IMR-90 (cell line): ENCODE measurements at regions not wholly inside any gene's neighbourhood (a gene's known extent, or its start where the extent isn't known, plus 50 kb on each side); places are given as distances from the start of the nearest gene placed in this dataset.

ENCODE experiments used
- ATAC-seq: fragments of 200-7000 bp; cut with Tn5 transposase; 2 replicates; pipeline ENCODE4 v1.9.1; 2020; ENCODE audit warnings: low read depth, mild to moderate bottlenecking, moderate library complexity
- BruUV-seq: library from RNA; stranded (reverse); fragments of 400-500 nt; replicated peaks from 2 replicates; lab custom pipeline; 2021; lab: Mats Ljungman, UMichigan
- CTCF ChIA-PET: fragments of 300-600 bp; formaldehyde crosslinking; extraction: SDS; loops from one replicate; lab custom pipeline; 2021; ENCODE audit warnings: antibody characterized with exemption; lab: Yijun Ruan, JAX
- POLR2A ChIA-PET: fragments of 300-600 bp; sonication (Branson Sonifier 250); formaldehyde crosslinking; loops from one replicate; lab custom pipeline; 2022; ENCODE audit warnings: antibody characterized with exemption; ENCODE audit not compliant: unreplicated experiment; lab: Charles Lee
- DNase-seq: peaks from one replicate; pipeline ENCODE4 v3.0.0; 2013
- H2AFZ ChIP-seq: replicated peaks from 2 replicates; pipeline ENCODE3; 2013; ENCODE audit warnings: low read length, mild to moderate bottlenecking; ENCODE audit not compliant: poor library complexity
- H2AK5ac ChIP-seq: 2 replicates; pipeline ENCODE4 v1.6.1; 2013; ENCODE audit warnings: low read depth, low read length, inconsistent platforms
- H2AK9ac ChIP-seq: replicated peaks from 2 replicates; pipeline ENCODE3; 2013; ENCODE audit warnings: mild to moderate bottlenecking, low read depth, low read length, moderate library complexity; ENCODE audit not compliant: poor library complexity
- H2BK120ac ChIP-seq: 2 replicates; pipeline ENCODE4 v1.6.1; 2013; ENCODE audit warnings: low read depth, low read length, inconsistent platforms
- H2BK15ac ChIP-seq: 3 replicates; pipeline ENCODE4 v1.6.1; 2013; ENCODE audit warnings: low read depth, low read length, inconsistent platforms
- H2BK20ac ChIP-seq: 2 replicates; pipeline ENCODE4 v1.6.1; 2013; ENCODE audit warnings: low read depth, mild to moderate bottlenecking, inconsistent platforms, low read length, moderate library complexity
- H2BK5ac ChIP-seq: 2 replicates; pipeline ENCODE4 v1.6.1; 2013; ENCODE audit warnings: mild to moderate bottlenecking, low read depth, low read length, inconsistent platforms; ENCODE audit not compliant: poor library complexity, severe bottlenecking
- H3K14ac ChIP-seq: replicated peaks from 2 replicates; pipeline ENCODE4 v1.6.1; 2013; ENCODE audit warnings: low read depth, low read length, inconsistent platforms
- H3K18ac ChIP-seq: 2 replicates; pipeline ENCODE4 v1.6.1; 2013; ENCODE audit warnings: low read depth, low read length, control low read depth
- H3K23ac ChIP-seq: 2 replicates; pipeline ENCODE4 v1.6.1; 2013; ENCODE audit warnings: low read depth, low read length, inconsistent platforms
- H3K27ac ChIP-seq: 2 replicates; pipeline ENCODE4 v1.5.1; 2013; ENCODE audit warnings: mild to moderate bottlenecking, control low read depth, low read length; ENCODE audit not compliant: insufficient read depth
- H3K27me3 ChIP-seq: 2 replicates; pipeline ENCODE4 v1.6.1; 2013; ENCODE audit warnings: low read length; ENCODE audit not compliant: control insufficient read depth, insufficient read depth
- H3K36me3 ChIP-seq: 2 replicates; pipeline ENCODE4 v1.6.1; 2013; ENCODE audit warnings: low read length, mixed read lengths; ENCODE audit not compliant: control insufficient read depth, insufficient read depth
- H3K4ac ChIP-seq: 2 replicates; pipeline ENCODE4 v1.6.1; 2013; ENCODE audit warnings: low read depth, low read length, inconsistent platforms
- H3K4me1 ChIP-seq: 2 replicates; pipeline ENCODE4 v1.6.1; 2013; ENCODE audit warnings: low read length, mixed read lengths; ENCODE audit not compliant: control insufficient read depth, insufficient read depth
- H3K4me2 ChIP-seq: 2 replicates; pipeline ENCODE4 v1.6.1; 2013; ENCODE audit warnings: low read depth, mild to moderate bottlenecking, control low read depth, low read length, moderate library complexity
- H3K4me3 ChIP-seq: 2 replicates; pipeline ENCODE4 v1.5.1; 2013; ENCODE audit warnings: low read depth, mild to moderate bottlenecking, control low read depth, low read length, moderate library complexity; ENCODE audit not compliant: insufficient read depth
- H3K56ac ChIP-seq: 2 replicates; pipeline ENCODE4 v1.6.1; 2013; ENCODE audit warnings: low read length, inconsistent platforms; ENCODE audit not compliant: insufficient read depth; ENCODE audit errors: extremely low read depth
- H3K79me1 ChIP-seq, 2 experiments: 2 replicates each; pipeline ENCODE4 v1.6.1; 2013; ENCODE audit warnings: low read length in 2 of 2, inconsistent platforms in 1 of 2, low read depth in 1 of 2
- H3K9ac ChIP-seq: 2 replicates; pipeline ENCODE4 v1.6.1; 2013; ENCODE audit warnings: low read depth, low read length, control low read depth
- H3K9me1 ChIP-seq: 2 replicates; pipeline ENCODE4 v1.6.1; 2013; ENCODE audit warnings: low read length, inconsistent platforms; ENCODE audit not compliant: insufficient read depth
- H3K9me3 ChIP-seq: 2 replicates; pipeline ENCODE4 v1.6.1; 2013; ENCODE audit warnings: low read length; ENCODE audit not compliant: control insufficient read depth, insufficient read depth
- H4K20me1 ChIP-seq: 2 replicates; pipeline ENCODE4 v1.6.1; 2013; ENCODE audit warnings: low read length, inconsistent platforms; ENCODE audit not compliant: insufficient read depth
- H4K5ac ChIP-seq: 2 replicates; pipeline ENCODE4 v1.6.1; 2013; ENCODE audit warnings: mild to moderate bottlenecking, low read depth, low read length, control low read depth
- H4K8ac ChIP-seq, 2 experiments: 2 replicates each; pipeline ENCODE4 v1.6.1; 2013; ENCODE audit warnings: low read depth in 2 of 2, low read length in 2 of 2, control low read depth in 1 of 2, inconsistent platforms in 1 of 2
- H4K91ac ChIP-seq: 2 replicates; pipeline ENCODE4 v1.6.1; 2013; ENCODE audit warnings: low read depth, low read length, inconsistent platforms; ENCODE audit not compliant: insufficient read depth
- CHD1 ChIP-seq: IDR thresholded peaks from 2 replicates; pipeline ENCODE4 v1.6.1; 2012; ENCODE audit warnings: low read depth, low read length, improper control_type of control experiment
- FOS ChIP-seq: fragments of 150-350 bp; IDR thresholded peaks from 2 replicates; pipeline ENCODE4 v1.6.1; 2016; ENCODE audit warnings: low read depth, low read length
- MAFK ChIP-seq: IDR thresholded peaks from 2 replicates; pipeline ENCODE4 v1.6.1; 2012; ENCODE audit warnings: low read depth, low read length, improper control_type of control experiment
- MAZ ChIP-seq: IDR thresholded peaks from 2 replicates; pipeline ENCODE4 v1.6.1; 2012; ENCODE audit warnings: low read depth, mild to moderate bottlenecking, low read length, improper control_type of control experiment, moderate library complexity, borderline replicate concordance
- WGBS, 2 experiments: methylation state at CpG; one replicate each; pipeline versions ENCODE4 v1.1.5 to v1.1.7; 2013; ENCODE audit warnings: missing lambda C conversion rate in 2 of 2; ENCODE audit not compliant: insufficient read length in 1 of 2; ENCODE audit errors: extremely low coverage in 2 of 2; 5-methylcytosine and 5-hydroxymethylcytosine counted together
- dilution Hi-C: fragments of 300-500 bp; cut with HindIII; formaldehyde crosslinking; loops from one replicate; pipeline ENCODE4 v1.14.3; 2018; ENCODE audit warnings: low sequenced_read_pairs; ENCODE audit not compliant: unreplicated experiment
- in situ Hi-C: fragments of 300-500 bp; cut with MboI; formaldehyde crosslinking; loops from 3 replicates; pipeline ENCODE4 v1.14.3; 2019; ENCODE audit warnings: low sequenced_read_pairs, inconsistent platforms, mixed read lengths
- intact Hi-C: fragments of 100-400 bp; cut with micrococcal nuclease; formaldehyde crosslinking; loops from 2 replicates; pipeline ENCODE4 v1.10.0; 2022
- TF ChIP-seq, protein P1 (sequence below): fragments of 150-350 bp; IDR thresholded peaks from 2 replicates; pipeline ENCODE4 v1.6.1; 2017; ENCODE audit warnings: mild to moderate bottlenecking, antibody characterized with exemption, low read length, low read depth
- TF ChIP-seq, protein P2 (sequence below): fragments of 150-350 bp; IDR thresholded peaks from 2 replicates; pipeline ENCODE4 v1.6.1; 2016; ENCODE audit warnings: low read depth, mild to moderate bottlenecking, low read length, moderate library complexity, borderline replicate concordance
- TF ChIP-seq, protein P3 (sequence below): conservative IDR thresholded peaks from 2 replicates; pipeline ENCODE4 v1.5.1; 2012; ENCODE audit warnings: mild to moderate bottlenecking, low read depth, low read length, improper control_type of control experiment

DNA sequence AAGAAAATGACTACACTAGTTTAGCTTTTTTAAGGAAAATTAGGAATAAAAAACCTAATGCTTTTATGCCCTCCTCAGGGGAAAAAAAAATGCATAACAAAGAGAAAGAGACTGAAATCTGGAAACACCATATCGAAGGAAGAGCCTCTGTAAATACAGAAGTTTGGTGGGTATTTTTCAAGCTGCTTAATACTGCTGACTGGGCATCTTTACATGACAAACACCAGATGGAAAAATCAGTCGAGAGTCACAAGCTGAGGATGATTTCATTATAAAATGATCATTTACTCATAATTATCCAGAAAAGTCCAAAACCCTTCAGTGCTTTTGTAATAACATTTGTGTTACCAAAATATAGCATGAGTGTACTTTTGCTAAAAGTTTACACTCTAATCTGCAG is 1600.7 kb upstream of the ACVR2A start:
- H3K4me3 ChIP-seq, result no peak overlapping the region
- no peak overlapping the region for H2AK9ac ChIP-seq
- H2BK15ac ChIP-seq, result no peak overlapping the region
- no peak overlapping the region for H3K14ac ChIP-seq
- no peaks in the 10 kb centered on the region for H3K36me3 ChIP-seq
- H3K9me1 ChIP-seq, result peaks cover 5% of the 10 kb centered on the region
- dilution Hi-C loops, result no loop called here
- DNase-seq, result no peak
- no peaks in the 10 kb centered on the region for H3K27me3 ChIP-seq
- H3K4ac ChIP-seq, result no peak overlapping the region
- no peak for ATAC-seq
- H4K8ac ChIP-seq, result no peak overlapping the region
- TF ChIP-seq, protein P1, sequence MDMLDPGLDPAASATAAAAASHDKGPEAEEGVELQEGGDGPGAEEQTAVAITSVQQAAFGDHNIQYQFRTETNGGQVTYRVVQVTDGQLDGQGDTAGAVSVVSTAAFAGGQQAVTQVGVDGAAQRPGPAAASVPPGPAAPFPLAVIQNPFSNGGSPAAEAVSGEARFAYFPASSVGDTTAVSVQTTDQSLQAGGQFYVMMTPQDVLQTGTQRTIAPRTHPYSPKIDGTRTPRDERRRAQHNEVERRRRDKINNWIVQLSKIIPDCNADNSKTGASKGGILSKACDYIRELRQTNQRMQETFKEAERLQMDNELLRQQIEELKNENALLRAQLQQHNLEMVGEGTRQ, result no peak
- TF ChIP-seq FOS (no peak), MAFK (peak; percentile 96), CHD1 (no peak), MAZ (no peak)
- TF ChIP-seq, protein P2, sequence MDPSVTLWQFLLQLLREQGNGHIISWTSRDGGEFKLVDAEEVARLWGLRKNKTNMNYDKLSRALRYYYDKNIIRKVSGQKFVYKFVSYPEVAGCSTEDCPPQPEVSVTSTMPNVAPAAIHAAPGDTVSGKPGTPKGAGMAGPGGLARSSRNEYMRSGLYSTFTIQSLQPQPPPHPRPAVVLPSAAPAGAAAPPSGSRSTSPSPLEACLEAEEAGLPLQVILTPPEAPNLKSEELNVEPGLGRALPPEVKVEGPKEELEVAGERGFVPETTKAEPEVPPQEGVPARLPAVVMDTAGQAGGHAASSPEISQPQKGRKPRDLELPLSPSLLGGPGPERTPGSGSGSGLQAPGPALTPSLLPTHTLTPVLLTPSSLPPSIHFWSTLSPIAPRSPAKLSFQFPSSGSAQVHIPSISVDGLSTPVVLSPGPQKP, result no peak
- TF ChIP-seq, protein P3, sequence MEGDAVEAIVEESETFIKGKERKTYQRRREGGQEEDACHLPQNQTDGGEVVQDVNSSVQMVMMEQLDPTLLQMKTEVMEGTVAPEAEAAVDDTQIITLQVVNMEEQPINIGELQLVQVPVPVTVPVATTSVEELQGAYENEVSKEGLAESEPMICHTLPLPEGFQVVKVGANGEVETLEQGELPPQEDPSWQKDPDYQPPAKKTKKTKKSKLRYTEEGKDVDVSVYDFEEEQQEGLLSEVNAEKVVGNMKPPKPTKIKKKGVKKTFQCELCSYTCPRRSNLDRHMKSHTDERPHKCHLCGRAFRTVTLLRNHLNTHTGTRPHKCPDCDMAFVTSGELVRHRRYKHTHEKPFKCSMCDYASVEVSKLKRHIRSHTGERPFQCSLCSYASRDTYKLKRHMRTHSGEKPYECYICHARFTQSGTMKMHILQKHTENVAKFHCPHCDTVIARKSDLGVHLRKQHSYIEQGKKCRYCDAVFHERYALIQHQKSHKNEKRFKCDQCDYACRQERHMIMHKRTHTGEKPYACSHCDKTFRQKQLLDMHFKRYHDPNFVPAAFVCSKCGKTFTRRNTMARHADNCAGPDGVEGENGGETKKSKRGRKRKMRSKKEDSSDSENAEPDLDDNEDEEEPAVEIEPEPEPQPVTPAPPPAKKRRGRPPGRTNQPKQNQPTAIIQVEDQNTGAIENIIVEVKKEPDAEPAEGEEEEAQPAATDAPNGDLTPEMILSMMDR, result no peak
- H3K56ac ChIP-seq, result no peak overlapping the region; the same call in 1 of the 2 replicates
- H4K5ac ChIP-seq, result no peak overlapping the region; the same call in 1 of the 2 replicates
- no peak overlapping the region; the same call in 1 of the 2 replicates for H3K18ac ChIP-seq
- H3K9ac ChIP-seq, result no peak overlapping the region
- H2AFZ ChIP-seq, result no peak overlapping the region
- no TSS peak for BruUV-seq
- no peak overlapping the region for H3K4me2 ChIP-seq
- ChIA-PET POLR2A (no interaction called here), CTCF (no interaction called here)
- intact Hi-C loops, result no loop called here
- H4K91ac ChIP-seq, result no peak overlapping the region
- no peaks in the 10 kb centered on the region for H3K79me1 ChIP-seq
- no CpG with 5 or more reads among the region's 2 CpGs for WGBS, 2 experiments
- no peak overlapping the region for H2AK5ac ChIP-seq
- H2BK5ac ChIP-seq, result no peak overlapping the region
- no peaks in the 10 kb centered on the region for H3K9me3 ChIP-seq
- in situ Hi-C loops, result no loop called here
- H3K23ac ChIP-seq, result no peak overlapping the region
- no peaks in the 10 kb centered on the region for H4K20me1 ChIP-seq
- H3K27ac ChIP-seq, result no peak overlapping the region
- peaks cover 8% of the 10 kb centered on the region for H3K4me1 ChIP-seq
- no peak overlapping the region for H2BK20ac ChIP-seq
- H2BK120ac ChIP-seq, result no peak overlapping the region
